Type B pancreatic cell (in vitro differentiated cells): ENCODE measurements at regions not wholly inside any gene's neighbourhood (a gene's known extent, or its start where the extent isn't known, plus 50 kb on each side); places are given as distances from the start of the nearest gene placed in this dataset.

Experiments
- DNase-seq: peaks from one replicate; pipeline ENCODE4 v3.0.0; 2021; ENCODE audit warnings: mixed read lengths; ENCODE audit not compliant: unreplicated experiment; ENCODE audit errors: extremely low spot score
- H3K27ac Mint-ChIP-seq: 2 replicates; pipeline ENCODE4 v1.8.0; 2021; ENCODE audit warnings: mild to moderate bottlenecking, mixed read lengths
- H3K27me3 Mint-ChIP-seq: 2 replicates; pipeline ENCODE4 v1.8.0; 2021; ENCODE audit warnings: mixed read lengths
- H3K36me3 Mint-ChIP-seq: 2 replicates; pipeline ENCODE4 v1.8.0; 2021; ENCODE audit warnings: mixed read lengths
- H3K4me1 Mint-ChIP-seq: one replicate; pipeline ENCODE4 v1.8.0; 2021; ENCODE audit warnings: mixed read lengths; ENCODE audit not compliant: unreplicated experiment
- H3K4me3 Mint-ChIP-seq: 2 replicates; pipeline ENCODE4 v1.8.0; 2021; ENCODE audit warnings: mild to moderate bottlenecking, mixed read lengths
- H3K9me3 Mint-ChIP-seq: 2 replicates; pipeline ENCODE4 v1.8.0; 2021; ENCODE audit warnings: mixed read lengths
- TF ChIP-seq, protein P1 (sequence below): fragments of 200-600 bp; sonication (generic); conservative IDR thresholded peaks from 2 replicates; pipeline ENCODE4 v1.5.0; 2021; ENCODE audit warnings: antibody characterized with exemption, mild to moderate bottlenecking

GRCh38 chr9:113769412-113769811 is 106.7 kb upstream of the ZNF618 start:
- H3K27me3 Mint-ChIP-seq = peaks cover 30% of the 10 kb centered on the region
- H3K36me3 Mint-ChIP-seq = no peaks in the 10 kb centered on the region
- no peak for DNase-seq
- no peak overlapping the region for H3K27ac Mint-ChIP-seq
- H3K9me3 Mint-ChIP-seq = peaks cover 4% of the 10 kb centered on the region
- H3K4me1 Mint-ChIP-seq = no peaks in the 10 kb centered on the region
- no peak overlapping the region for H3K4me3 Mint-ChIP-seq
- TF ChIP-seq, protein P1, sequence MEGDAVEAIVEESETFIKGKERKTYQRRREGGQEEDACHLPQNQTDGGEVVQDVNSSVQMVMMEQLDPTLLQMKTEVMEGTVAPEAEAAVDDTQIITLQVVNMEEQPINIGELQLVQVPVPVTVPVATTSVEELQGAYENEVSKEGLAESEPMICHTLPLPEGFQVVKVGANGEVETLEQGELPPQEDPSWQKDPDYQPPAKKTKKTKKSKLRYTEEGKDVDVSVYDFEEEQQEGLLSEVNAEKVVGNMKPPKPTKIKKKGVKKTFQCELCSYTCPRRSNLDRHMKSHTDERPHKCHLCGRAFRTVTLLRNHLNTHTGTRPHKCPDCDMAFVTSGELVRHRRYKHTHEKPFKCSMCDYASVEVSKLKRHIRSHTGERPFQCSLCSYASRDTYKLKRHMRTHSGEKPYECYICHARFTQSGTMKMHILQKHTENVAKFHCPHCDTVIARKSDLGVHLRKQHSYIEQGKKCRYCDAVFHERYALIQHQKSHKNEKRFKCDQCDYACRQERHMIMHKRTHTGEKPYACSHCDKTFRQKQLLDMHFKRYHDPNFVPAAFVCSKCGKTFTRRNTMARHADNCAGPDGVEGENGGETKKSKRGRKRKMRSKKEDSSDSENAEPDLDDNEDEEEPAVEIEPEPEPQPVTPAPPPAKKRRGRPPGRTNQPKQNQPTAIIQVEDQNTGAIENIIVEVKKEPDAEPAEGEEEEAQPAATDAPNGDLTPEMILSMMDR = no peak

- DNase-seq = no peak
- Mint-ChIP-seq H3K4me3 (no peak overlapping the region), H3K4me1 (no peaks in the 10 kb centered on the region), H3K27me3 (peaks cover 27% of the 10 kb centered on the region), H3K27ac (no peak overlapping the region), H3K36me3 (no peaks in the 10 kb centered on the region), H3K9me3 (peaks cover 12% of the 10 kb centered on the region)
- TF ChIP-seq, protein P1 = no peak
Measured at GRCh38 chr9:113770396-113770795, 105.7 kb upstream of the ZNF618 start.

DNA sequence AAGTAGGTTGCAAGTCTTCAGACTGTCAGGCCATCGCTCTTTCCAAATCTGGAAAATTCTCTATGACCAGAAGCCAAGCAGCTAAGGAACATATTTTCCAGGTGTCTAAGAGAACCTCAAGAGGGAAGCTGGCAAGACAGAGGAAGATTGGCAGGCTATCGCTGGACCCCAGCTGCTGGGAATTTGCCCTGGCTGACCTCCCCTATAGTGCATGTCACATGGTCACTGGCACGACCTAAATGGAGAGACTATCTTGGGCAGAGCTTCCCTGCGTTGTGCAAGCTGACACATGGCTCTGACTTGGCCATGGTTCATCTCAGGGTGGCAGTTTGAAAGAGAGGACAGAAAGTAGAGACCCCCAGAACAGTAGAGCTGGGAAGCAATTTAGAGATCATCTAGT is 104.9 kb upstream of the ZNF618 start:
- Mint-ChIP-seq H3K27me3 (peaks cover 24% of the 10 kb centered on the region), H3K9me3 (peaks cover 12% of the 10 kb centered on the region), H3K4me3 (no peak overlapping the region), H3K4me1 (peaks cover 4% of the 10 kb centered on the region), H3K27ac (no peak overlapping the region), H3K36me3 (no peaks in the 10 kb centered on the region)
- no peak for DNase-seq
- TF ChIP-seq, protein P1 = no peak

DNA sequence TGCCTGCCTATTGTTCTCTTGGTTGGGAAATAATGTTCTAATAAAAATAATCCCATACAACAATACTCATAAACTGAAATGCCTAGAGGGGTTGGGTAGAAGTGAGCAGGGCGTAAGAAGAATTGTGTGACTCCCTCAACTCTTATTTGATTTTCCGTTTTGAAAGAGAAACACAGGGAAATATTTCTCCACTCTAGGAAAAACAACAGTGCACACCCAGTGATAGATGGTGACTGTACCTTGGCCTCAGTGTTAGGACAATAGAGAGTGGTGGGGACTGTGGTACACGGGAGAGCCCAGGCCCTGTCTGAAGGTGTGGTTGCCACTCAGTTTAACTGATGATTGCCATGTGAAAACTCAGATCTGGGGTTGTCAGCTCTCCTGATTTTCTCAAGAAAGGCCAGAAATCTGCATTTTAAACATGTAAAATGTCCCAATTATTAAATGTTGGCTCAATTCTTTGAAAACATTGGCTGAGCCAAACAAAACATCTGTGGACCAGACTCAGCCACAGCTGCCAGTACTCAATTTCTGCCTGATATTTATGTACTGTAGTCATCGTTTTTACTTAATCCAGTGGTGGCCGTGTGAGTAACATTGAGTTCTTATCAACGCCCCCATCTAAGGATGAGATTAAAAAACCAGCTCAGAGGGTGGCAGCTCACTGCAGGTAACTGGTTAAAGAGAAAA is 103.8 kb upstream of the ZNF618 start:
- peaks cover 11% of the 10 kb centered on the region for H3K4me1 Mint-ChIP-seq

GRCh38 chr9:113774963-113775362 is 101.1 kb upstream of the ZNF618 start:
- no peak for DNase-seq
- Mint-ChIP-seq H3K9me3 (peaks cover 8% of the 10 kb centered on the region), H3K27me3 (peaks cover 12% of the 10 kb centered on the region), H3K4me1 (peaks cover 11% of the 10 kb centered on the region), H3K27ac (no peak overlapping the region), H3K36me3 (no peaks in the 10 kb centered on the region), H3K4me3 (no peak overlapping the region)
- TF ChIP-seq, protein P1 = no peak

More for the DNA sequence above, 103.8 kb upstream of the ZNF618 start:
- Mint-ChIP-seq H3K27me3 (peaks cover 17% of the 10 kb centered on the region), H3K36me3 (no peaks in the 10 kb centered on the region), H3K4me3 (no peak overlapping the region), H3K9me3 (peaks cover 8% of the 10 kb centered on the region), H3K27ac (no peak overlapping the region)
- TF ChIP-seq, protein P1 = no peak
- no peak for DNase-seq
